AG10803 (cell line): ENCODE measurements at regions not wholly inside any gene's neighbourhood (a gene's known extent, or its start where the extent isn't known, plus 50 kb on each side); places are given as distances from the start of the nearest gene placed in this dataset.

Experiments used
- DNase-seq: peaks from one replicate; pipeline ENCODE4 v3.0.0; 2010; ENCODE audit warnings: low read depth
- H3K4me3 ChIP-seq: 2 replicates; pipeline ENCODE4 v1.5.1; 2011; ENCODE audit warnings: mild to moderate bottlenecking, low read length, control low read depth
- CTCF ChIP-seq: conservative IDR thresholded peaks from 2 replicates; pipeline ENCODE4 v1.5.1; 2011; ENCODE audit warnings: mild to moderate bottlenecking, low read length, control low read depth, inconsistent platforms

GRCh38 chr5:67496051-67496450 lies 299.5 kb upstream of the CD180 start:
- no peak for DNase-seq
- H3K4me3 ChIP-seq: no peak overlapping the region
- no peak for TF ChIP-seq CTCF

DNA sequence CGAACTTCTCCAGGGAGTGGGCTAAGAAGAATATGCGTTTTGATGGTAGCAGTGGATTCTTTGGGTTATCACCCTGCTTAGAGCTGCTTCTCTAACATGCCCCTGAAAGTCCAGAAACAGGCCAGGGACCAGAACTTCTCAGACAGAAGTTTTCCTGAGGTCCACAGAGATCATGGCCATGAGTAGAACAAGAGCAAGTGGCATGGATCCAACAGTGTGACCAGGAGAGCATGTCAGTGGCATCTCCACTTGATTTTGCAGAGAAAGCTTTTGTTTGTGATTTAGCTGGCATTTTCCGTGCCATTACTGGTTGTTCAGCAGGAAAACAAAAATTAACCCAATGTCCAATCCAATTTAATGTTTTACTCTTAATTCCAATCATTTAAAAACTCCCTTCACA lies 298.5 kb upstream of the CD180 start:
- no peak overlapping the region for H3K4me3 ChIP-seq
- TF ChIP-seq CTCF: no peak
- DNase-seq: no peak

GRCh38 chr5:67494186-67494855 lies 297.7 kb upstream of the CD180 start:
- TF ChIP-seq CTCF: no peak
- no peak overlapping the region for H3K4me3 ChIP-seq
- no peak for DNase-seq

- DNase-seq: peak; percentile 29
- TF ChIP-seq CTCF: peak; percentile 34; the same call in 1 of the 2 replicates
- no peak overlapping the region for H3K4me3 ChIP-seq
Measured at GRCh38 chr5:67493676-67494075, 297.1 kb upstream of the CD180 start.

- no peak for TF ChIP-seq CTCF
- H3K4me3 ChIP-seq: no peak overlapping the region
- peak; percentile 44 for DNase-seq
Measured at GRCh38 chr5:67490543-67491321, 294.1 kb upstream of the CD180 start.

DNA sequence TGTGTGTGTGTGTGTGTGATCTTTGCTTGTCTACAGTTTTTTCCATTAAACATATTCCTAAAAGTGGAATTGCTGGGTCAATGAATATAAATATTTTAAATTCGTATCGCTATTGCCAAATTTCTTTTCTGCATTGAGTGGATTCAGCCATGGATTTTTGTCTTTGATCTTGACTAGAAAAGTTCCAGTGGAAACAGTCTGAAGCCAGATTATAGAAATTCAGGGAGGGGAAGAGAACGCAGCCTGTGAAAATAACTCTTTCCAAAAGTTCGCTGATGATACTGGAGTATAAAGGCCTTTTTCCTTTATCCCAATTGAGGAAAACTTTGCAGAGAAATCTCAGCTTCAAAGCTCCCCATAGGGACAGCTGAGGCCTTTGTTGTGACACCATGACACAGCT lies 292.3 kb upstream of the CD180 start:
- no peak for DNase-seq
- TF ChIP-seq CTCF: no peak
- H3K4me3 ChIP-seq: no peak overlapping the region

DNA sequence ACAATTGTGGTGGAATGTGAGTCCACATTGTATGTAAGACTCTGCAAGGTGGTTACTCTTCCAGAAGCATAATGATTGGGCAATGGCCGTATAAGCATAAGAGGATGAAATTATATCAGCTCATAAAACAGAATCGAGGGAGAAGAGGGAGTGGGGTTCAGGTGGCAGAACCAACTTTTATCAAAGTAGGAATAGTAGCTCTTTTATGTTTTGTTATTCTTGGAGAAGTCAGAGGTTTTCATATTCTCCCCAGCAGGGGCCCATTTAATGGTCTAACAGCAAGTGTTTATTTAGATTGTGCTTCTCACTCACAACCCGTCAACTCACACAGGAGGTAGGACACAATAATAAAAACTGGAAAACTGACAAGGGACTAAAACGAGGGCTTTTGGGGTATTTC lies 291.3 kb upstream of the CD180 start:
- no peak overlapping the region for H3K4me3 ChIP-seq
- no peak for TF ChIP-seq CTCF
- no peak for DNase-seq
